Testis (tissue), 2 donors: ENCODE measurements at regions not wholly inside any gene's neighbourhood (a gene's known extent, or its start where the extent isn't known, plus 50 kb on each side); places are given as distances from the start of the nearest gene placed in this dataset.

Experiments
- POLR2A ChIP-seq: fragments of 450-650 bp; IDR thresholded peaks from one replicate; pipeline ENCODE4 v1.6.1; 2017; ENCODE audit warnings: antibody characterized with exemption, mild to moderate bottlenecking, moderate library complexity
- TF ChIP-seq, protein P1 (sequence below), 3 experiments: fragments of 450-650 bp in 2 of 3; fragments of 200-600 bp in 1 of 3; sonication (generic) in 1 of 3; IDR thresholded peaks; one replicate each; pipeline ENCODE4 v1.5.1; 2016 to 2019; ENCODE audit warnings: antibody characterized with exemption in 3 of 3, mild to moderate bottlenecking in 2 of 3, moderate library complexity in 1 of 3

- TF ChIP-seq, protein P1, sequence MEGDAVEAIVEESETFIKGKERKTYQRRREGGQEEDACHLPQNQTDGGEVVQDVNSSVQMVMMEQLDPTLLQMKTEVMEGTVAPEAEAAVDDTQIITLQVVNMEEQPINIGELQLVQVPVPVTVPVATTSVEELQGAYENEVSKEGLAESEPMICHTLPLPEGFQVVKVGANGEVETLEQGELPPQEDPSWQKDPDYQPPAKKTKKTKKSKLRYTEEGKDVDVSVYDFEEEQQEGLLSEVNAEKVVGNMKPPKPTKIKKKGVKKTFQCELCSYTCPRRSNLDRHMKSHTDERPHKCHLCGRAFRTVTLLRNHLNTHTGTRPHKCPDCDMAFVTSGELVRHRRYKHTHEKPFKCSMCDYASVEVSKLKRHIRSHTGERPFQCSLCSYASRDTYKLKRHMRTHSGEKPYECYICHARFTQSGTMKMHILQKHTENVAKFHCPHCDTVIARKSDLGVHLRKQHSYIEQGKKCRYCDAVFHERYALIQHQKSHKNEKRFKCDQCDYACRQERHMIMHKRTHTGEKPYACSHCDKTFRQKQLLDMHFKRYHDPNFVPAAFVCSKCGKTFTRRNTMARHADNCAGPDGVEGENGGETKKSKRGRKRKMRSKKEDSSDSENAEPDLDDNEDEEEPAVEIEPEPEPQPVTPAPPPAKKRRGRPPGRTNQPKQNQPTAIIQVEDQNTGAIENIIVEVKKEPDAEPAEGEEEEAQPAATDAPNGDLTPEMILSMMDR (IDR thresholded peaks at IDR 0.05): no peak
- no peak for TF ChIP-seq POLR2A
These were observed 132.3 kb upstream of the SULF2 start for GRCh38 chr20:47917549-47918070.
